Upper lobe of right lung (tissue), 1 donor: ENCODE measurements at regions not wholly inside any gene's neighbourhood (a gene's known extent, or its start where the extent isn't known, plus 50 kb on each side); places are given as distances from the start of the nearest gene placed in this dataset.

Experiments used
- ATAC-seq: fragments of 200-7000 bp; cut with Tn5 transposase; one replicate; pipeline ENCODE4 v1.9.1; 2020; ENCODE audit warnings: mild to moderate bottlenecking, moderate library complexity
- DNase-seq: peaks from one replicate; pipeline ENCODE4 v3.0.0-alpha.2; 2020
- H3K27ac ChIP-seq: fragments of 200-600 bp; one replicate; pipeline ENCODE4 v1.8.0; 2022
- H3K27me3 ChIP-seq: fragments of 200-600 bp; one replicate; pipeline ENCODE4 v1.8.0; 2022; ENCODE audit warnings: mild to moderate bottlenecking
- H3K36me3 ChIP-seq: fragments of 200-600 bp; one replicate; pipeline ENCODE4 v1.8.0; 2022
- H3K4me1 ChIP-seq: fragments of 200-600 bp; one replicate; pipeline ENCODE4 v1.8.0; 2022
- H3K4me3 ChIP-seq: fragments of 200-600 bp; one replicate; pipeline ENCODE4 v1.8.0; 2022; ENCODE audit warnings: mild to moderate bottlenecking
- H3K9me3 ChIP-seq: fragments of 200-600 bp; one replicate; pipeline ENCODE4 v1.8.0; 2022
- intact Hi-C: fragments of 100-400 bp; cut with DNase I; formaldehyde crosslinking; loops from one replicate; pipeline ENCODE4 v1.11.0; 2022
- TF ChIP-seq, protein P1 (sequence below): fragments of 200-600 bp; IDR thresholded peaks from one replicate; pipeline ENCODE4 v1.8.0; 2022; ENCODE audit warnings: antibody characterized with exemption
- donor health status: DM: no; HTN: yes; CAD: no; lungs with severe emphysema.

DNA sequence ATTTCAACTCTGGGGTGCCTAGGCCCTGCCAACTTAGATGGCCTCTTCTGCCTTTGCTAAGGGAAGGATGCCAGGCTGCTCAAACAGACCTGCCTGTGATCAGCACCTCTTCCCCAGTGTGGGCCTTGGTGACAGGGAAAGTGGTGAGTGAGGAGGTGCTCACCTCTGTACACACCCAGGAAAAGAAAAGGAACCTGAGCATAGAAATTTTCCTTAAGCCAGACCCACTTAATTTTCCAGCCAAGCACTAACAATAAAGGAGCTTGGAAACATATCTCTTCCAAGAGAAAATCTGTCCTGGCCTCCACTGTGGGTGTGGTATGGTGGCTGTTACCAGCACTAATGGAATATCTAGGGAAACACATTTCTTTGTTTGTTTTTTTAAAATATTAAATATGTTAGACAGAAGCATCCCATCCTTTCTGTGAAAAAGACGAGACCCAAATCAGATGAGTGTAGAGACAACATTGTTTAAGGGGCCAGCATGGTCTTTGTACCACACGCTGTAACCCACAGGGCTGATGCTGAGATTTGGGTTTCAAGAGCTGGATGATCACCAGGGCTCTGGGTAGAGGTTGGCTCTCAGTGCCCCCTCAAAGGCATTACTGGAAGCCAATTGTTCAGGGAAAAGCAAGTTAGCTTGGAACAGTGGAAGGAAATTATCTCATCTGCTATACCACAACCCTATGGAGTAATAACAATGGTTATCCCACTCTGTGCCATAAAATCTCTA, 472.2 kb downstream of the INSC start:
- H3K27ac ChIP-seq, result no peak overlapping the region
- no peak overlapping the region for H3K4me3 ChIP-seq
- H3K4me1 ChIP-seq, result no peaks in the 10 kb centered on the region
- no peaks in the 10 kb centered on the region for H3K9me3 ChIP-seq
- no peaks in the 10 kb centered on the region for H3K36me3 ChIP-seq
- TF ChIP-seq, protein P1, sequence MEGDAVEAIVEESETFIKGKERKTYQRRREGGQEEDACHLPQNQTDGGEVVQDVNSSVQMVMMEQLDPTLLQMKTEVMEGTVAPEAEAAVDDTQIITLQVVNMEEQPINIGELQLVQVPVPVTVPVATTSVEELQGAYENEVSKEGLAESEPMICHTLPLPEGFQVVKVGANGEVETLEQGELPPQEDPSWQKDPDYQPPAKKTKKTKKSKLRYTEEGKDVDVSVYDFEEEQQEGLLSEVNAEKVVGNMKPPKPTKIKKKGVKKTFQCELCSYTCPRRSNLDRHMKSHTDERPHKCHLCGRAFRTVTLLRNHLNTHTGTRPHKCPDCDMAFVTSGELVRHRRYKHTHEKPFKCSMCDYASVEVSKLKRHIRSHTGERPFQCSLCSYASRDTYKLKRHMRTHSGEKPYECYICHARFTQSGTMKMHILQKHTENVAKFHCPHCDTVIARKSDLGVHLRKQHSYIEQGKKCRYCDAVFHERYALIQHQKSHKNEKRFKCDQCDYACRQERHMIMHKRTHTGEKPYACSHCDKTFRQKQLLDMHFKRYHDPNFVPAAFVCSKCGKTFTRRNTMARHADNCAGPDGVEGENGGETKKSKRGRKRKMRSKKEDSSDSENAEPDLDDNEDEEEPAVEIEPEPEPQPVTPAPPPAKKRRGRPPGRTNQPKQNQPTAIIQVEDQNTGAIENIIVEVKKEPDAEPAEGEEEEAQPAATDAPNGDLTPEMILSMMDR, result no peak
- H3K27me3 ChIP-seq, result no peaks in the 10 kb centered on the region
- intact Hi-C loops, result no loop called here
- DNase-seq (no peak), ATAC-seq (no peak)

DNA sequence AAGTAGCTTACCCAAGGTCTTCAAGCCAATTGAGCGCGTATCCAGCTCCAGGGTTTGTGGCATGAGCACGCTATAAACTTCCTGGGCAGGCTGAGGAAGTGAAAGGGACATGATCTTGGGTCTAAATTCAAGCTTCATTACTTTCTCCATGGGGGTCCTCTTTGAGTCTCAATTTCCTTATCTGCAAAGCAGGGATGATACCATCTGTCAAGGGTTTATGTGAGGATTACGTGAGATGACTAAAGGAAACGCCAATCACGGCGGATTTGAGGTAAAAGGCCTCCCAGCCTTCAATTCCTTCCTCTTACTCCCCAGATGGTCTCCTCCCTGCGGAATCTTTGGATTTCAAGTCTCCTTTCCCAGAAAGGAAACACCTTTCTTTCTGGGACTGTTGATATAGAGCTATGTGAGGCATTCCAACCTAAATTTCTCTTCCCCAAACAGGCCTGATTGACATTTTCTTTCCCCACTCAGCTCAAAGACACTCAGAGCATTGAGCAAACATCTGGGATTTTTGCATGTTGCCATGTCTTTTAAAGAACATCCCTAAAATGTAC, 474.4 kb downstream of the INSC start:
- H3K27me3 ChIP-seq, result no peaks in the 10 kb centered on the region
- H3K9me3 ChIP-seq, result no peaks in the 10 kb centered on the region
- no peak overlapping the region for H3K4me3 ChIP-seq
- TF ChIP-seq, protein P1, result no peak
- H3K27ac ChIP-seq, result no peak overlapping the region
- ATAC-seq (no peak), DNase-seq (no peak)
- intact Hi-C loops, result no loop called here
- H3K4me1 ChIP-seq, result no peaks in the 10 kb centered on the region
- no peaks in the 10 kb centered on the region for H3K36me3 ChIP-seq

DNA sequence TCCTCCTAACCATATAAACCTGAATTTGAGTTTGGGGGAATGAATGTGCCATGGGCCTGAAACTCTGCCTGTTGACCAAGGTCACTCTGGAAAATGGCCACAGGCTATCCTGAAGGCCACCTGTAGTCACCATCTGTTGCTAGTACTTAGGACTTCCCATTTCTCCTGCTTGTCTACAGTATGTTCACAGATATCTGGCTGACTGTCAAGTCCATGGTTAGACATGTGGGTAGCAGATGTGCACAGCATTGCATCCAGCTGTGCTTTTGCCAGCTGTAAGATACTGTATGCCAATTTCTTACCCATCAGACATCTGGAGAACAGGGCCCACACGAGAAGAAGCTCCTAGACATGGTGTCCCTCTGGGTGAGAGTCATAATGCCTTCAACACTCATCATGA, 475.4 kb downstream of the INSC start:
- no peak overlapping the region for H3K27ac ChIP-seq
- H3K4me1 ChIP-seq, result no peaks in the 10 kb centered on the region
- no peak overlapping the region for H3K4me3 ChIP-seq
- no peaks in the 10 kb centered on the region for H3K9me3 ChIP-seq
- H3K27me3 ChIP-seq, result no peaks in the 10 kb centered on the region
- TF ChIP-seq, protein P1, result no peak
- no peaks in the 10 kb centered on the region for H3K36me3 ChIP-seq
- DNase-seq (no peak), ATAC-seq (no peak)
- intact Hi-C loops, result no loop called here

DNA sequence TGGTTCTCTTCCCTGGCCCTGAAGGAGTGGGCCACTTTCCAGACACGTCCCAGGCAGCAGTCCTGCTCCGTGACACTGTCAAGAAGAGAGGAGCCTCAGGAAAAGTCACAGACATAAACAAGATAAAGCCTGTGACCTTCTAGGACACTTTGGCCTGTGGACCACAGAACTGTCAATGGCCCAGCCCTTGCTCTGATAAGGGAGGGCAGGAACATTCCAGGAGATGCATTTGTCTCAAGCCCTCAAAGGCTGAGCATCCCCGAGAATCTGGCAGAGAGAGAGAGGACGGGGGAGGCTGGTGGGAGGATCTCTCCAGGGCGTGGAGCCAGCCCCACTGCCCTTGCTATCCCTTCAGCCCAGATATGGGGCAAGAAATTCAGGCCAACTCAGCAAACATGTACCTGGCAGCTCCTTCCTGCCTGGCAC, 476.4 kb downstream of the INSC start:
- no peak overlapping the region for H3K4me3 ChIP-seq
- TF ChIP-seq, protein P1, result no peak
- DNase-seq (no peak), ATAC-seq (peak; percentile 10)
- no peaks in the 10 kb centered on the region for H3K4me1 ChIP-seq
- no peaks in the 10 kb centered on the region for H3K36me3 ChIP-seq
- intact Hi-C loops, result no loop called here
- no peaks in the 10 kb centered on the region for H3K9me3 ChIP-seq
- H3K27me3 ChIP-seq, result no peaks in the 10 kb centered on the region
- no peak overlapping the region for H3K27ac ChIP-seq

DNA sequence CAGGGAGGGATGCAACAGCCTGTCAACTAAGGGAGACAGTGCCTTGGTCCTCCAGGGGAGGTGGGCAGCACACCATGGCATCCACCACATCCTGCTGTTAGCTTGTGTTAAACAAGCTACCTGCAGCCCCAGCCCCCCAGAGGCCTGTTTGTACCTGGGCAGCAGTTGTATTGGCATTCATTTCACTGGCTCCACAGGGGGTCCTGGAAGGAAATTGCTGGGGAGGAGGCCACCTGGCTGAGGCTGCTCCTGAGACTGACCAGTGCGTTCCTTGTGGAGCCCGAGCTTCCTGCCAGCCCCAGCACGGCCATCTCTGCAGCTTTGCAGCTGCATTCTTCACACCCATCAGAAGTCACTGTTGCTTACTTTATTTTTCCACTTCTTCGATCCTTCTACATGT, 479.9 kb downstream of the INSC start:
- Histone ChIP-seq H3K9me3 (no peaks in the 10 kb centered on the region), H3K27me3 (no peaks in the 10 kb centered on the region), H3K4me1 (no peaks in the 10 kb centered on the region), H3K4me3 (no peak overlapping the region), H3K27ac (no peak overlapping the region), H3K36me3 (no peaks in the 10 kb centered on the region)
- TF ChIP-seq, protein P1, result no peak
- no peak for ATAC-seq
- intact Hi-C loops, result no loop called here
- DNase-seq, result no peak
